SKM-1 (cell line): ENCODE measurements at regions not wholly inside any gene's neighbourhood (a gene's known extent, or its start where the extent isn't known, plus 50 kb on each side); places are given as distances from the start of the nearest gene placed in this dataset.
"Not testable (repeated sequence)": the region's sequence is repeated elsewhere in the genome, so short reads cannot be mapped to it uniquely, and the experiment has no call there.

ENCODE experiments used
- DNase-seq: peaks from one replicate; lab custom pipeline; 2025; ENCODE audit not compliant: unreplicated experiment; lab: John Stamatoyannopoulos, UW

DNA sequence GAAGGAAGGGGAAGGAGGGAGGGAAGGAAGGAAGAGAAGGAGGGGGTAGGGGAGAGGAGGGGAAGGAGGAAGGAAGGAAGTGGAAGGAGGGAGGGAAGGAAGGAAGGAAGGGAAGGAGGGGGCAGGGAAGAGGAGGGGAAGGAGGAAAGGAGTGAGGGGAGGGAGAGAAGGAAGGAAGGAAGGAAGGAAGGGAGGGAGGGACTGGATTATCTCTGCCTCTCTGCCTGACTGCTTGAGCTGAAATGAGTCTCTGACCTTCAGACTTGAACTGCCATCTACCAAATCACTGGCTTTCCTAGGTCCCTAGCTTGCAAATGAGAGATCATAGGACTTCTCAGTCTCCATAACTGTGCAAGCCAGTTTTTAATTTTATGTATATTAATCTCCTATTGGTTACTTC is 436.8 kb downstream of the PREX1 start:
- no peak for DNase-seq

GRCh38 chr20:48387675-48388074 is 440.1 kb downstream of the PREX1 start:
- no peak for DNase-seq

DNA sequence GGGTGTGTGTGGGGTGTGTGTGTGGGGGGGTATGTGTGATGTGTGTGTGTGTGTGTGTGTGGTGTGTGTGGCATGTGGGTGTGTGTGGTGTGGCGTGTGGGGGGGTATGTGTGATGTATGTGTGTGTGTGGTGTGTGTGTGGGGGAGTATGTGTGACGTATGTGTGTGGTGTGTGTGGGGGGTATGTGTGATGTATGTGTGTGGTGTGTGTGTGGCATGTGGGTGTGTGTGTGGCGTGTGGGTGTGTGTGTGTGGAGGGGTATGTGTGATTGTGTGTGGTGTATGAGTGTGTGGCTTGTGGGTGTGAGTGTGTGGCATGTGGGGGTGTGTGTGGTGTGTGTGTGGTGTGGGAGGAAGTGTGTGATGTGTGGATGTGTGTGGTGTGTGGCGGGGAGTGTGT is 442.3 kb downstream of the PREX1 start:
- no peak for DNase-seq

GRCh38 chr20:48385114-48385513 is 442.7 kb downstream of the PREX1 start:
- DNase-seq = no peak

DNA sequence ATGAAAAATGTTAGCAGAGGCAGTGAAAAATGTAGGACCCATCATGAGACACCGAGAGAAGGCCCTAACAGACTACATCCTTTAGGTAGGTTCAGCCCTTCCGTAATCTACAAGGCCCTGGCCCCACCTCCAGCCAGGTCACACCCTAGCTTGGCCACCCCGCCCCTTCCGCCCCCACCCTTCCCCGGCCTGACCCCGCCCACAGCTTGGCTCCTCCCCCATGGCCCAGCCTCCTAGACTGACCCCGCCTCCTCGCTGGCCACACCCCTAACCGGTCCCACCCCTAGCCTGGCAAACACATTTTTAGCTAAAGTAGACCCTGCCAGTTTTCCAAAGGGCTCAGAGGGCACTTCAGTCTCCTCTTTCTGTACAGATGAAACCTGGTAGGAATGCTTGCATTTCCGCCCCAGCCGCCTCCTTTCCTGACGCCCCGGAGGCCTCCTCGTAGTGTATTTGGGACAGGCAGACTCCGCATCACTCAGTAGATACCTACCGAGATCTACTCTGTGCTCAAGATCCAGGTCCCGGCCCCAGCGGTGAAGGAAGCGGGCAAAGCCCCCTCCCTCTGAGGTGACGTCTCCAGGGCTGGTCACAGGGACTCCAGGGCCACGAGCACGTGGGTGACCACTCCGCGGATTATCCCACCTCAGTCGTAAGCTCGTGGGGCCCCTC is 443.5 kb downstream of the PREX1 start:
- DNase-seq = no peak

DNA sequence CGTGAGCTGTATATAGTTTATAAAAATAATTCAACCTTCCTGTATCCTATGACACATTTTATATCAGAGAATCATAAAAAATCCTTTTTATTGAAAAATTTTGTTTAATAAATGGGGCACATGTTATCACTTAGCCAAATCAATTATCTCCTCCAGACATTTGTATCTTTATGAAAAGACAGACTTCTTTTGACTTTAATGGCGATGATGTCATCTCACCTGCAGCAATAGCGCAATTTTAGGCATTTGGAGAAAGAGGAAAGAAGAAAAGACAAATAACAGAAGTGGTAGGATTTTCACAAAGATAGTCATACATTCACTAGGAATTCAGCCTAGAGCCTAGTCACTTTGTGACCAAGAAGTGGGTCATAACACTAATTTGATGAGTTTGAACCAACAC is 444.5 kb downstream of the PREX1 start:
- no peak for DNase-seq

- no peak for DNase-seq
These were observed 445.5 kb downstream of the PREX1 start for GRCh38 chr20:48382304-48382703.

- DNase-seq = no peak
These were observed 446.3 kb downstream of the PREX1 start for GRCh38 chr20:48381353-48382120.

DNA sequence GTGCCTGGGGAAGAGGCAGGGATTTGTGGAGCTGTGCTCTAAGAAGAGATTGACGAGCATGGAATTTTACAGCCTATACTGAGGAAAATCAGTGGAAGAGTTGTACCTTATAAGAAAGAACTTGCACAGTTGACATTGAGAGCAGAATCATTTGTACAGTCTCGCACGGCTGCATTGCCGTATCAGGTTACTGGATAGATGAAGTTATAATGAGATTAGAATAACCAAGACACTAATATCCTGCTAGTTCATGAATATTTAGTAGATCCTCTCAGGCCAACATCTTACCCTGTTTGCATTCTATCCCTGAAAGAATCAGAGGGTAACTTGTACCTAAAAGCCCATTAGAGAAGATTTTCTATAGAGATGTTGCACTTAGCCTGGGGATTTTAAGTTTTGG is 447.1 kb downstream of the PREX1 start:
- no peak for DNase-seq

GRCh38 chr20:48378976-48379675 is 448.7 kb downstream of the PREX1 start:
- DNase-seq = no peak

- no peak for DNase-seq
These were observed 449.9 kb downstream of the PREX1 start for GRCh38 chr20:48377940-48378339.

DNA sequence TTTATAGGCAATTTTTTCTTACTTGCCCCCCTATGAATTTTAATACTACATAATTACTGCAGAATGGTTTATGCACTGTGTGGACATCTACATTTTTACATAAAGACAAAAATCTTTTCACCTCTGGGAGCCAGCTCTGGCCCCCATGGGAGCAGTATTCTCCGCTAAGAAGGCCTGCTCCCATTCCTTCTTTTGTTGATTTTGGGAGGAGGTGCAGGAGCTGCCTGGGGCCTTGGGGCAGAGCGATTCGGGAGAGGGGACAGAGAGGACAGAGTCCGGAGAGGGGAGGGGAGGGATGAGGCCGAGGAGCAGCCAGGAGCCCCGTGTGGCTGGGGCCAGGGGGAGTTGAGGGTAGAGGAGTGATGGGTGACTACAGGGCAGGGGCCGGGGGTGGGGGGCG is 452.0 kb downstream of the PREX1 start:
- DNase-seq = no peak

DNA sequence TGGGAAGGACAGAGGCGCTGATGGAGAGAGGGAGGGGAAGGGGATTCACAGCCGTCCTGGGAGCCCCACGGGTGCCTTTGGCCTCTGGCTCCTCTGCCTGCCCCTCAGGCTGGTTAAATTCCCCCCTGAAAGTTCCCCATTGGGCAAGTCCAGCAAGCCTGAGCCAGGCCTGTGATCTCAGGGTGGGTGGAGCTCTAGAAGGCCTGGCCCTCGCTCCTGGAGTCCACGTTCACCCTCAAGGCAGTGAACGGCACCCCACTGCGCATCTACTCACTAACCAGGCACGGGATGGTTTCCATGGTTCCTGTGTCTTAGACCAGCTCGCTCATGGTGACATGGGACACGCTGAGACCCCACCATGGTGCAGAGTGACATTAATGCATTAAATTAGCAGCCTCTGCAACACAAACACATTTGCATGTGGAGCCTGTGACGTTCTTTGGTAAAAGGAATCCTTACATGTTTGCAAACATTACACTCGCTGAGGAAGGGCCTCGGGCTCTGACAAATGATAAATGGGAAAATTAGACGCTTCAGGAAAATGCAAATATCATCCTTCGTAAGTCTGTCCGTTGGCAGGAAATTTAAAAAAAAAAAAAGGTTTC is 452.7 kb downstream of the PREX1 start:
- no peak for DNase-seq

DNA sequence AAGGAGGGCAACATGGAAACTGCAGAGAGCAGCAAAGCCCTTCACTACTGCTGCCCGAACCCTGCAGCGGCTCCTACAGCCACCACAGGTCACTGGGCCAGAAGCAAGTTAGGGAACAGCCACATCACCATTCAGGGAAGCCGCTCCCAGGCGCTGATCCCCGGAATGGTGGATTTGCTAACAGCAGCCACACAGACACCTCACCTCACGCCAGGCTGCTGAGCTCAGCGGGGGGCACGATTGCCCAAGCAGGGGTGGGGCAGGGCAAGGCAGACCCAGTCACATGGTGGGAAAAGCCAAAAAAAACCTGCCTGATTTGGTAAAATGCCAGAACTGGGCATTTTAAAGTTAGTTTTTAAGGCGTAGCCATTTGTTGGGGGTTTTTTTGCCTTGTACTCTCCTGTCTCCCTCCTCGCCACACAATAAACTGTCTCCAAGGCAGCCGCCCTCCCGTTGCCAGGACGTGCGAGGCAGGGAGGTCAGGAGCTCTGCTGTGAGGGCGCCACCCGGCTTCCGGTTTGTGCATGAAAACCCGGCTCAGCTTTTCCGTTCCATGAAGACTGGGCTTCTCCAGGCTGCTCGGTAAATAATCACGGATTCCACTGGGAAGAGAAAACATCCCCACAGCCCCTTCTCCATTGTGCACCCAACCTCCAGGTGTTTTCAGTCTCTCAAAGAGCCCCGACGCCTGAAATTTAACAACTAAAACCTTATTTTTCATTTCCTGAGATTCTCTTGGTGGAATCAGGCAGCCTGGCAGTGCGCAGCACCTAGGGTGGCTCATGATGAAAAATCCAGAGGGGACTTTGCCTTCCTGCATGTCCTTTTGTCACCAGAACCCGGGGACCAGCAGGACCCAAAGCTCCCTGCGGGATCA is 453.5 kb downstream of the PREX1 start:
- DNase-seq = not testable (repeated sequence)

- DNase-seq = no peak
These were observed 454.3 kb downstream of the PREX1 start for GRCh38 chr20:48373555-48373934.

GRCh38 chr20:48372851-48373554 is 454.8 kb downstream of the PREX1 start:
- DNase-seq = not testable (repeated sequence)

DNA sequence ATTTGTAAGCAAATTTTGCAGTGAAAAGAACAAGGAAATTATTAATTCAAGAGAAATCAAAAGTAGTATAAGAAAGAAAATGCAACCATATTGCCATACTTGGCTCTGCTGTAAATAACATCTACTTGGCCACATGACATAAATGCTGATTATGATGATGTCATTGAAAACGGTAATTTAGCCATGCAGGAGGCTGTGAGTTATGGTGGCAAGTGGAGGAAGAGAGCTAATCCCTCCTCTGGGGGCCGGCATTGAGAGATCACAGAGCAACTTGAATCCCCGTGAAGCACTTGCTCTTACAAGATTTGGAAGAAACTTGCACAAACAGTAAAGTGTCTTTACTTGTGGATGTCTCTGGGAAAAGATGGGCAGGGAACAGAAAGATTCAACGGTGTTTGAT is 456.6 kb downstream of the PREX1 start:
- no peak for DNase-seq

GRCh38 chr20:48368580-48369021 is 459.2 kb downstream of the PREX1 start:
- not testable (repeated sequence) for DNase-seq

- DNase-seq = not testable (repeated sequence)
These were observed 460.0 kb downstream of the PREX1 start for GRCh38 chr20:48367541-48368358.
